Body of pancreas (tissue), 4 donors: ENCODE measurements at regions not wholly inside any gene's neighbourhood (a gene's known extent, or its start where the extent isn't known, plus 50 kb on each side); places are given as distances from the start of the nearest gene placed in this dataset.

Experiments used
- POLR2A ChIP-seq, 3 donors: fragments of 450-650 bp; IDR thresholded peaks; one replicate each; pipeline ENCODE4 v1.6.1; 2016; ENCODE audit warnings: antibody characterized with exemption in 3 of 3, mild to moderate bottlenecking in 2 of 3
- TF ChIP-seq, protein P1 (sequence below), 7 experiments: fragments of 450-650 bp in 4 of 7; fragments of 200-600 bp in 3 of 7; sonication (generic) in 3 of 7; IDR thresholded peaks; one replicate each; pipeline ENCODE4 v1.5.1; 2016 to 2019; ENCODE audit warnings: antibody characterized with exemption in 7 of 7

GRCh38 chr4:41465146-41465761 is 72.7 kb upstream of the LIMCH1 start:
- TF ChIP-seq, protein P1, sequence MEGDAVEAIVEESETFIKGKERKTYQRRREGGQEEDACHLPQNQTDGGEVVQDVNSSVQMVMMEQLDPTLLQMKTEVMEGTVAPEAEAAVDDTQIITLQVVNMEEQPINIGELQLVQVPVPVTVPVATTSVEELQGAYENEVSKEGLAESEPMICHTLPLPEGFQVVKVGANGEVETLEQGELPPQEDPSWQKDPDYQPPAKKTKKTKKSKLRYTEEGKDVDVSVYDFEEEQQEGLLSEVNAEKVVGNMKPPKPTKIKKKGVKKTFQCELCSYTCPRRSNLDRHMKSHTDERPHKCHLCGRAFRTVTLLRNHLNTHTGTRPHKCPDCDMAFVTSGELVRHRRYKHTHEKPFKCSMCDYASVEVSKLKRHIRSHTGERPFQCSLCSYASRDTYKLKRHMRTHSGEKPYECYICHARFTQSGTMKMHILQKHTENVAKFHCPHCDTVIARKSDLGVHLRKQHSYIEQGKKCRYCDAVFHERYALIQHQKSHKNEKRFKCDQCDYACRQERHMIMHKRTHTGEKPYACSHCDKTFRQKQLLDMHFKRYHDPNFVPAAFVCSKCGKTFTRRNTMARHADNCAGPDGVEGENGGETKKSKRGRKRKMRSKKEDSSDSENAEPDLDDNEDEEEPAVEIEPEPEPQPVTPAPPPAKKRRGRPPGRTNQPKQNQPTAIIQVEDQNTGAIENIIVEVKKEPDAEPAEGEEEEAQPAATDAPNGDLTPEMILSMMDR (IDR thresholded peaks at IDR 0.05), result no peak
- TF ChIP-seq POLR2A (IDR thresholded peaks at IDR 0.05), result no peak
